Esophagus muscularis mucosa (tissue), 4 donors: ENCODE measurements at regions not wholly inside any gene's neighbourhood (a gene's known extent, or its start where the extent isn't known, plus 50 kb on each side); places are given as distances from the start of the nearest gene placed in this dataset.
"Not testable (repeated sequence)": the region's sequence is repeated elsewhere in the genome, so short reads cannot be mapped to it uniquely, and the experiment has no call there.

ENCODE experiments used
- EP300 ChIP-seq: sonication (generic); formaldehyde crosslinking; IDR thresholded peaks from one replicate; pipeline ENCODE4 v1.6.1; 2017; ENCODE audit warnings: antibody characterized with exemption
- POLR2A ChIP-seq: fragments of 450-650 bp; IDR thresholded peaks from one replicate; pipeline ENCODE4 v1.6.1; 2017; ENCODE audit warnings: antibody characterized with exemption, moderate library complexity, mild to moderate bottlenecking, low read depth
- TF ChIP-seq, protein P1 (sequence below), 3 experiments: fragments of 200-600 bp in 2 of 3; fragments of 450-650 bp in 1 of 3; sonication (generic) in 2 of 3; IDR thresholded peaks; one replicate each; pipeline ENCODE4 v1.5.1; 2017 to 2019; ENCODE audit warnings: antibody characterized with exemption in 3 of 3, mild to moderate bottlenecking in 2 of 3, moderate library complexity in 1 of 3

DNA sequence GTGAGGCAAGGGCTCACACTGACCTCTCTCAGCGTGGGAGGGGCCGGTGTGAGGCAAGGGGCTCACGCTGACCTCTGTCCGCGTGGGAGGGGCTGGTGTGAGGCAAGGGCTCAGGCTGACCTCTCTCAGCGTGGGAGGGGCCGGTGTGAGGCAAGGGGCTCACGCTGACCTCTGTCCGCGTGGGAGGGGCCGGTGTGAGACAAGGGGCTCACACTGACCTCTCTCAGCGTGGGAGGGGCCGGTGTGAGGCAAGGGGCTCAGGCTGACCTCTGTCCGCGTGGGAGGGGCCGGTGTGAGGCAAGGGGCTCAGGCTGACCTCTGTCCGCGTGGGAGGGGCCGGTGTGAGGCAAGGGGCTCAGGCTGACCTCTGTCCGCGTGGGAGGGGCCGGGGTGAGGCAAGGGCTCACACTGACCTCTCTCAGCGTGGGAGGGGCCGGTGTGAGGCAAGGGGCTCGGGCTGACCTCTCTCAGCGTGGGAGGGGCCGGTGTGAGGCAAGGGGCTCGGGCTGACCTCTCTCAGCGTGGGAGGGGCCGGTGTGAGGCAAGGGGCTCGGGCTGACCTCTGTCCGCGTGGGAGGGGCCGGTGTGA is 315.0 kb downstream of the OR4F29 start:
- TF ChIP-seq, protein P1, sequence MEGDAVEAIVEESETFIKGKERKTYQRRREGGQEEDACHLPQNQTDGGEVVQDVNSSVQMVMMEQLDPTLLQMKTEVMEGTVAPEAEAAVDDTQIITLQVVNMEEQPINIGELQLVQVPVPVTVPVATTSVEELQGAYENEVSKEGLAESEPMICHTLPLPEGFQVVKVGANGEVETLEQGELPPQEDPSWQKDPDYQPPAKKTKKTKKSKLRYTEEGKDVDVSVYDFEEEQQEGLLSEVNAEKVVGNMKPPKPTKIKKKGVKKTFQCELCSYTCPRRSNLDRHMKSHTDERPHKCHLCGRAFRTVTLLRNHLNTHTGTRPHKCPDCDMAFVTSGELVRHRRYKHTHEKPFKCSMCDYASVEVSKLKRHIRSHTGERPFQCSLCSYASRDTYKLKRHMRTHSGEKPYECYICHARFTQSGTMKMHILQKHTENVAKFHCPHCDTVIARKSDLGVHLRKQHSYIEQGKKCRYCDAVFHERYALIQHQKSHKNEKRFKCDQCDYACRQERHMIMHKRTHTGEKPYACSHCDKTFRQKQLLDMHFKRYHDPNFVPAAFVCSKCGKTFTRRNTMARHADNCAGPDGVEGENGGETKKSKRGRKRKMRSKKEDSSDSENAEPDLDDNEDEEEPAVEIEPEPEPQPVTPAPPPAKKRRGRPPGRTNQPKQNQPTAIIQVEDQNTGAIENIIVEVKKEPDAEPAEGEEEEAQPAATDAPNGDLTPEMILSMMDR (IDR thresholded peaks at IDR 0.05): not testable (repeated sequence)
- TF ChIP-seq EP300, POLR2A: not testable (repeated sequence)
